Large intestine (tissue), 3 donors: ENCODE measurements at regions not wholly inside any gene's neighbourhood (a gene's known extent, or its start where the extent isn't known, plus 50 kb on each side); places are given as distances from the start of the nearest gene placed in this dataset.

Source experiments
- DNase-seq, 2 donors: peaks; one replicate each; pipeline versions ENCODE4 v3.0.0 to v3.0.0-alpha.2; 2013
- H3K27ac ChIP-seq: one replicate; pipeline ENCODE4 v1.5.1; 2013; ENCODE audit warnings: low read length
- H3K27me3 ChIP-seq: 2 replicates; pipeline ENCODE4 v1.6.1; 2013; ENCODE audit warnings: low read length; ENCODE audit not compliant: control insufficient read depth, insufficient read depth
- H3K36me3 ChIP-seq: 2 replicates; pipeline ENCODE4 v1.6.1; 2013; ENCODE audit warnings: low read length; ENCODE audit not compliant: control insufficient read depth, insufficient read depth
- H3K4me1 ChIP-seq: one replicate; pipeline ENCODE4 v1.6.1; 2013; ENCODE audit warnings: low read length; ENCODE audit not compliant: control insufficient read depth, insufficient read depth
- H3K4me3 ChIP-seq: one replicate; pipeline ENCODE4 v1.5.1; 2013; ENCODE audit warnings: low read length
- H3K9me3 ChIP-seq: one replicate; pipeline ENCODE4 v1.6.1; 2013; ENCODE audit warnings: mild to moderate bottlenecking, low read depth, low read length, moderate library complexity; ENCODE audit not compliant: control insufficient read depth
- WGBS: methylation state at CpG from one replicate; pipeline ENCODE4 v1.1.5; 2013; ENCODE audit warnings: low lambda C conversion rate; ENCODE audit not compliant: insufficient coverage; 5-methylcytosine and 5-hydroxymethylcytosine counted together

DNA sequence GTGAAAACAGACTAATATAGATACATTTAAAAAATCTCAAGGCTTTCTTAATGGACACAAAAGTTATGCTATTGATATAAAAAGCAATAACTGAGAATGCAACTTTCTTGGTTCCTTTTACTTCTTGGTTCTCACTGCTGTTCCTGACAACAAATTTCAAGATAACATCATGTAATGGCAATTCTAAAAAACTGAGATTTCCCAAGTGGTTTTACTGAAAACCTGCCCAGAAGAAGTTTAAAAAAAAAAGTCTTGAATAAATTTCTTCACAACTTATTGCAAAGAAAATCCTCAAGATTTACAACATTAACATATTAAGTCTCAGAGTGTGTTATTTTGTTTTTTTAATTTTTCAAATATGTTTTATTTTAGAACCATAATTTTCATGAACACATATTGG, 302.8 kb upstream of the COX7C start:
- Histone ChIP-seq H3K27me3 (no peaks in the 10 kb centered on the region), H3K4me3 (no peak overlapping the region), H3K36me3 (no peaks in the 10 kb centered on the region), H3K9me3 (no peaks in the 10 kb centered on the region), H3K27ac (no peak overlapping the region), H3K4me1 (no peaks in the 10 kb centered on the region)
- DNase-seq = no peak

DNA sequence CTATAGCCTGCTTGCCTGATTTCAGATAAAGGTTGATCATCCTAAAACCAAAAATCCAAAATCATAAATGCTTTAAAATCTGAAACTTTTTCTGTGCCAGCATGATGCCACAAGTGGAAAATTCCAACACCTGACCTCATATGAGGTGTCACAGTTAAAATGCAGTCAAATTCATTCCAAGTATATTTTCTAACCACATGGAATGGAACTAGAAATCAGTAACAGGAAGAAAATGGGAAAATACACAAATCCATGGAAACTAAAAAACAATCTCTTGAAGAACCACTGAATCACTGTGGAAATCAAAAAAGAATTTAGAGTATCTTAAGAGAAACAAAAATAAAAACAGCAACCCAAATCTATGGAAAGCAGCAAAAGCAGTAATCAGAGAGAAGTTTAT, 297.5 kb upstream of the COX7C start:
- Histone ChIP-seq H3K9me3 (no peaks in the 10 kb centered on the region), H3K4me1 (no peaks in the 10 kb centered on the region), H3K36me3 (no peaks in the 10 kb centered on the region), H3K4me3 (no peak overlapping the region), H3K27ac (no peak overlapping the region), H3K27me3 (no peaks in the 10 kb centered on the region)
- no peak for DNase-seq

DNA sequence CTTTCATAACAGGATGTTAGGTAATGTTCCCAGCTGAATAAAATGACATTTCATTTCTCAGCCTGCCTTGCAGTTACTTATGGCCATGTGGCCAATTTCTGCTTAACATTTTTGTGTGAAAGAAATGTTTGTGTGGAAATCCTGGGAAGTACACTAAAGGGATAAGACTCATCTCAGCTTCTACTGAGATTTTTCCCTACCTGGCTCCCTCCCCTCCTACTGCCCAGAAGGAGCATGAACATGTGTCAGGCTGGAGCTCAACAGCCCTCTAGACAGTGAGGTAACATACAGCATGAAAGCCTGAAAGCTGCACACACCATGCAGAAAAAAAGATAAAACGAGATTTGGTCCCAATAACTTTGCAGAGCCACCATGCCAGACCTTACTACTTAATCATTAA, 288.4 kb upstream of the COX7C start:
- 100% methylated on average over 1 of the region's 1 CpG for WGBS
- Histone ChIP-seq H3K9me3 (no peaks in the 10 kb centered on the region), H3K27ac (no peak overlapping the region), H3K36me3 (no peaks in the 10 kb centered on the region), H3K27me3 (no peaks in the 10 kb centered on the region), H3K4me1 (no peaks in the 10 kb centered on the region), H3K4me3 (no peak overlapping the region)
- DNase-seq = no peak

GRCh38 chr5:86330736-86331135, 287.0 kb upstream of the COX7C start:
- Histone ChIP-seq H3K9me3 (no peaks in the 10 kb centered on the region), H3K27me3 (no peaks in the 10 kb centered on the region), H3K4me1 (no peaks in the 10 kb centered on the region), H3K27ac (no peak overlapping the region), H3K36me3 (no peaks in the 10 kb centered on the region), H3K4me3 (no peak overlapping the region)
- WGBS = 100% methylated on average over 1 of the region's 2 CpGs
- DNase-seq = no peak

- DNase-seq = no peak
- Histone ChIP-seq H3K4me1 (no peaks in the 10 kb centered on the region), H3K36me3 (no peaks in the 10 kb centered on the region), H3K27ac (no peak overlapping the region), H3K27me3 (no peaks in the 10 kb centered on the region), H3K4me3 (no peak overlapping the region), H3K9me3 (no peaks in the 10 kb centered on the region)
- WGBS = 80% methylated on average over 1 of the region's 1 CpG
Observed at GRCh38 chr5:86332851-86333250, 284.9 kb upstream of the COX7C start.

GRCh38 chr5:86337667-86338460, 279.9 kb upstream of the COX7C start:
- WGBS = no CpG with 5 or more reads among the region's 10 CpGs

DNA sequence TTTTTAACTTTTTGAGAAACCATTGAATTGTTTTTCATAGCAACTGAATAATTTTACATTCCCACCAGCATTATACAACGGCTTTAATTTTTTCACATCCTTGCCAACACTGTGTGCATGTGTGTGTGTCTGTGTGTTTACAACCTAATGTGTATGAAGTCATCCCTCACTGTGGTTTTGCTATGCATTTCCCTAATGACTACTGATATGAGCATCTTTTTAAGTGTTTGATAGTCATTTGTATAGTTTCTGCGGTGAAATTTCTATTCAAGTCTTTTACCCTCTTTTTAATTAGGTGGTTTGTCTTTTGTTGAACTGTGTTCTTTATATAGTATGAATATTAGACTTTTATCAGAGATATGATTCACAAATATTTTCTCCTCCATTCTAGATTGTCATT, 263.1 kb upstream of the COX7C start:
- Histone ChIP-seq H3K36me3 (no peaks in the 10 kb centered on the region), H3K4me3 (no peak overlapping the region), H3K9me3 (no peaks in the 10 kb centered on the region), H3K4me1 (no peaks in the 10 kb centered on the region), H3K27me3 (no peaks in the 10 kb centered on the region), H3K27ac (no peak overlapping the region)
- WGBS = 50% methylated on average over 2 of the region's 2 CpGs
- DNase-seq = no peak

More at GRCh38 chr5:86337667-86338460, 279.9 kb upstream of the COX7C start:
- Histone ChIP-seq H3K9me3 (no peaks in the 10 kb centered on the region), H3K36me3 (no peaks in the 10 kb centered on the region), H3K4me1 (no peaks in the 10 kb centered on the region), H3K27me3 (no peaks in the 10 kb centered on the region), H3K4me3 (no peak overlapping the region), H3K27ac (no peak overlapping the region)
- DNase-seq = no peak

GRCh38 chr5:86360801-86361200, 256.9 kb upstream of the COX7C start:
- no peaks in the 10 kb centered on the region for H3K36me3 ChIP-seq
- no peaks in the 10 kb centered on the region for H3K27me3 ChIP-seq
- no peak overlapping the region for H3K27ac ChIP-seq
- no peak for DNase-seq
- no peaks in the 10 kb centered on the region for H3K9me3 ChIP-seq
- 73% methylated on average over 1 of the region's 1 CpG for WGBS
- no peaks in the 10 kb centered on the region for H3K4me1 ChIP-seq
- H3K4me3 ChIP-seq = no peak overlapping the region

DNA sequence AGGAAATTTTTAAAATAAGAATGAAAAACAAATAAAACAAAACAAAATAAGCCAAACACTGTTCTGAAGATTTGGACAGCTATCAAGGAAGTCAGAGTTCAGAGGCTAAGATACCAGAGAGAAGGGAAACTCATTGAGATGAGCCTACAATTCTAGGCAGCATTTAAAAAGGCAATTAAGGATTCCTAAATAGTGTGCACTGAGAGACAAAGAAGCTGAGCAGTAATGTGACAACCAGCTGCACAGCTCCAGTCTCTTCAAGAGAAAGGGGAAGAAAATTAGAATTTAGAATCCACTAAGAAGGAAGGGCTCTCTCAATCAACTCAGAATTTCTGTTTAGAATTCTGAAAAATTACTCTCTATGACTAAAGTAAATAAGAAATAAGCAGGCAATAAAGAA, 246.7 kb upstream of the COX7C start:
- Histone ChIP-seq H3K9me3 (no peaks in the 10 kb centered on the region), H3K4me1 (no peaks in the 10 kb centered on the region), H3K27ac (no peak overlapping the region), H3K36me3 (no peaks in the 10 kb centered on the region), H3K27me3 (no peaks in the 10 kb centered on the region), H3K4me3 (no peak overlapping the region)
- DNase-seq = no peak

DNA sequence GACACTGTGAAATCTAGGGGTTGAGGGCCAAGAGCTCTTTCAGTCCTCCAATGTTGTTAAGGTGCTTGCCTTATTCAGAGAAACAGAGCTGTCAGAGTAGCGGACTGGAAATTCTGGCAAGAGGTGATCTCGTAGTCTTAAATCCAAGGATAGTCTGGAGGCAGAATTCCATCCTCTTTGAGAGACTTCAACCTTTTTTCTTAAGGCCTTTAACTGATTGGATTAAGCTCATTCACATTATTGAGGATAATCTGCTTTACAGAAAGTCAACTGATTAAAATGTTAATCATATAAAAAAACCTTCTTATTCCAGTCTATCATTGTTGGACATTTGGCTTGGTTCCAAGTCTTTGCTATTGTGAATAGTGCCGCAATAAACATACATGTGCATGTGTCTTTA, 243.1 kb upstream of the COX7C start:
- DNase-seq = no peak
- H3K27ac ChIP-seq = no peak overlapping the region
- WGBS = no CpG with 5 or more reads among the region's 3 CpGs
- H3K36me3 ChIP-seq = no peaks in the 10 kb centered on the region
- H3K4me1 ChIP-seq = no peaks in the 10 kb centered on the region
- no peaks in the 10 kb centered on the region for H3K9me3 ChIP-seq
- H3K27me3 ChIP-seq = no peaks in the 10 kb centered on the region
- H3K4me3 ChIP-seq = no peak overlapping the region

DNA sequence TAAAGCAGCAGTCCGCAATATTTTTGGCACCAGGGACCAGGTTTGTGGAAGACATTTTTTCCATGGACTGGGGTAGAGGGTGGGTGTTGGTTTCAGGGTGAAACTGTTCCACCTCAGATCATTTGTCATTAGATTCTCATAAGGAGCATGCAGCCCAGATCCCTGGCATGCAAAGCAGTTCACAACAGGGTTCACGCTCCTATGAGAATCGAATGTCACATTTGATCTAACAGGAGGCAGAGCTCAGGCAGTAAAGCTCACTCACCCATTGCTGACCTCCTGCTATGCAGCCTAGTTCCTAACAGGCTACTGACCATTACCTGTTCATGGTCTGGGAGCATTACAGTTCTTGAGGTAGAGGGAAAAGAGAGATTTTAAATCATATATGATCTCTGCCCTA, 241.5 kb upstream of the COX7C start:
- Histone ChIP-seq H3K4me1 (no peaks in the 10 kb centered on the region), H3K4me3 (no peak overlapping the region), H3K27me3 (no peaks in the 10 kb centered on the region), H3K36me3 (no peaks in the 10 kb centered on the region), H3K9me3 (no peaks in the 10 kb centered on the region), H3K27ac (no peak overlapping the region)
- WGBS = no CpG with 5 or more reads among the region's 3 CpGs
- no peak for DNase-seq
